Neural crest cell (in vitro differentiated cells): ENCODE measurements at regions not wholly inside any gene's neighbourhood (a gene's known extent, or its start where the extent isn't known, plus 50 kb on each side); places are given as distances from the start of the nearest gene placed in this dataset.

Experiments
- DNase-seq: peaks from one replicate; pipeline ENCODE4 v3.0.0; 2021; ENCODE audit warnings: low read depth, mixed read lengths, low spot score
- H3K27ac Mint-ChIP-seq: one replicate; pipeline ENCODE4 v1.8.0; 2021; ENCODE audit warnings: mild to moderate bottlenecking, mixed read lengths; ENCODE audit not compliant: unreplicated experiment
- H3K27me3 Mint-ChIP-seq: 2 replicates; pipeline ENCODE4 v1.8.0; 2021; ENCODE audit warnings: low read depth, mild to moderate bottlenecking, mixed read lengths
- H3K36me3 Mint-ChIP-seq: 2 replicates; pipeline ENCODE4 v1.8.0; 2021; ENCODE audit warnings: low read depth, mild to moderate bottlenecking, mixed read lengths
- H3K4me1 Mint-ChIP-seq: 2 replicates; pipeline ENCODE4 v1.8.0; 2021; ENCODE audit warnings: mixed read lengths
- H3K4me3 Mint-ChIP-seq: one replicate; pipeline ENCODE4 v1.8.0; 2021; ENCODE audit warnings: mild to moderate bottlenecking, mixed read lengths
- H3K9me3 Mint-ChIP-seq: 2 replicates; pipeline ENCODE4 v1.8.0; 2021; ENCODE audit warnings: mixed read lengths
- TF ChIP-seq, protein P1 (sequence below): fragments of 200-600 bp; sonication (generic); conservative IDR thresholded peaks from 2 replicates; pipeline ENCODE4 v1.5.0; 2021; ENCODE audit warnings: antibody characterized with exemption, mild to moderate bottlenecking

DNA sequence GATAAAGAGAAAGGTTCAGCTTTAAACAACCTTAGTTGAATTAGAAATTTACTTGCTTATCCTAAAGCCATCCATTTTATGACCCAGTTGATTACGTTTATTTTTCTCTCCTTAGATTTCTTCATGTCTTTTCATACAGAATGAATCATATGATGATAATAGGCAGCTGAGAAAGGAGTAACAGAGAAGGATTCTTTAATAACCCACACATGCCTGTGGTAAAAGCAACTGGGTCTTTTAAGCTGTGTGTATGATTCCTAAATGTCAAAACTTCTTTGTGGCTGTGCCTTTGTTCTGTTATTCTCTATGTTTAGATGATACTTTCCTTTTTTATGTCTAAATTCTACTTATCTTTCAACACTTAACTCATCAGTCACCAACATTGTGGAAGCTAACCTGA, 626.5 kb downstream of the NCAM2 start:
- no peaks in the 10 kb centered on the region for H3K27me3 Mint-ChIP-seq

DNA sequence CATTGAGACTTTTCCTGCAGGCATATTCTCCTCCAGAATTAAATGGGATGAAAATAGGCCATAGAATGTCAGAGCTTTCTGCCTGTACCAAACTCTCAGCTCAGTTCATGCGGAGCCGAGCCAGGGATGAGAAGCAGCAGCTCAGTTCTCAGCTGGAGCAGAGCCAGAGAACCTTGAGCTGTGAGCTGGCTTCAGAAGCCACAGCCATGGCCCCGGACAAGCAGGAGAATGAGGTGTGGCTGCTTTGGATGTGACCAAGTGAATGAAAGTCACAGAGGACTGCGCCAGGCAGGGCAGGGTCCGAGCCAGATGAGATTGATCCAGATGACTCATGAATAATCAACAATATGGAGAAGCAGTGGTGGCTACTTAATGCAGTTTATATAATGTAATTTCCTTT, 633.8 kb downstream of the NCAM2 start:
- Mint-ChIP-seq H3K9me3 (peaks cover 3% of the 10 kb centered on the region), H3K27me3 (no peaks in the 10 kb centered on the region), H3K4me3 (no peak overlapping the region), H3K4me1 (no peaks in the 10 kb centered on the region), H3K36me3 (no peaks in the 10 kb centered on the region), H3K27ac (no peak overlapping the region)
- TF ChIP-seq, protein P1, sequence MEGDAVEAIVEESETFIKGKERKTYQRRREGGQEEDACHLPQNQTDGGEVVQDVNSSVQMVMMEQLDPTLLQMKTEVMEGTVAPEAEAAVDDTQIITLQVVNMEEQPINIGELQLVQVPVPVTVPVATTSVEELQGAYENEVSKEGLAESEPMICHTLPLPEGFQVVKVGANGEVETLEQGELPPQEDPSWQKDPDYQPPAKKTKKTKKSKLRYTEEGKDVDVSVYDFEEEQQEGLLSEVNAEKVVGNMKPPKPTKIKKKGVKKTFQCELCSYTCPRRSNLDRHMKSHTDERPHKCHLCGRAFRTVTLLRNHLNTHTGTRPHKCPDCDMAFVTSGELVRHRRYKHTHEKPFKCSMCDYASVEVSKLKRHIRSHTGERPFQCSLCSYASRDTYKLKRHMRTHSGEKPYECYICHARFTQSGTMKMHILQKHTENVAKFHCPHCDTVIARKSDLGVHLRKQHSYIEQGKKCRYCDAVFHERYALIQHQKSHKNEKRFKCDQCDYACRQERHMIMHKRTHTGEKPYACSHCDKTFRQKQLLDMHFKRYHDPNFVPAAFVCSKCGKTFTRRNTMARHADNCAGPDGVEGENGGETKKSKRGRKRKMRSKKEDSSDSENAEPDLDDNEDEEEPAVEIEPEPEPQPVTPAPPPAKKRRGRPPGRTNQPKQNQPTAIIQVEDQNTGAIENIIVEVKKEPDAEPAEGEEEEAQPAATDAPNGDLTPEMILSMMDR, result no peak
- no peak for DNase-seq

More for the DNA sequence above, 626.5 kb downstream of the NCAM2 start:
- H3K9me3 Mint-ChIP-seq, result no peaks in the 10 kb centered on the region
- H3K27ac Mint-ChIP-seq, result no peak overlapping the region
- DNase-seq, result no peak
- no peaks in the 10 kb centered on the region for H3K36me3 Mint-ChIP-seq
- TF ChIP-seq, protein P1, result no peak
- no peak overlapping the region for H3K4me3 Mint-ChIP-seq
- peaks cover 4% of the 10 kb centered on the region for H3K4me1 Mint-ChIP-seq

DNA sequence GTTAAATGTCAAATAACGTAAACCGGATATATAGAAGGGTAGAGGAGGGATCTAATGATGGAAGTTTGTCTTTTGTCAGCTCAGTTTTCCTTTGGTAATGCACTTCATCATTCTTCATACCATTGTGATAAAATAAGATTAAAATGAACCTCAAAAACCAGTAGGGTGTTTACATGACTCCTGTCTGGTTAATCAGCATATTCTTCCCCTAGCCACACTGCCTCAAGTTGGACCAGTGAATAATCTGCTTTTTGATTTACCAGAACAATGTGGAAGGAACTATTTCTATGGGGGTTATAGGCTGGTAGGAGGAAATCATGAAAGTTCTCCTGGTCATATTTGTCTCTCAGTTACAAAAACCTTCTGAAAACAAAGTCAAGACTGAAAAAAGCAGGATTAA, 634.7 kb downstream of the NCAM2 start:
- Mint-ChIP-seq H3K9me3 (peaks cover 3% of the 10 kb centered on the region), H3K4me1 (no peaks in the 10 kb centered on the region), H3K4me3 (no peak overlapping the region), H3K27ac (no peak overlapping the region), H3K27me3 (no peaks in the 10 kb centered on the region), H3K36me3 (no peaks in the 10 kb centered on the region)
- TF ChIP-seq, protein P1, result no peak
- DNase-seq, result no peak

DNA sequence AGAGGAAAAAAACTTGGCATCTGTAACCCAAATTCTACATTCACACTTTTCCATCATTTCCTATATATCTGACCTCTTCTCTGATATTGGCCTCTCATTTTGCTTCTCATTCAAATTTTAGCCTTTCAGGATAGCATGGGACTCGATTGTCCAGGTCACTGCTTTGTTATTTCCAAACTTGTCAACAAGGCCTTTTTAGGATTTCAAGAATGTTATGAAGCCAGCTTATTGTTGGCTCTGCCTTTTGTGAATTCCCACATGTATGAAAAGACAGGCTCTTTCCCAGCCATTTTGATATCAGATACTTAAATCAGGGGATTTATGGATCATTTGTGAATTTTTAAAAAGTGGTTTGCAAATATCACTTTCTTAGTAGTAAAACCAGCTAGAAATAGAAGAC, 663.5 kb downstream of the NCAM2 start:
- H3K4me1 Mint-ChIP-seq, result no peaks in the 10 kb centered on the region
- TF ChIP-seq, protein P1, result no peak
- no peaks in the 10 kb centered on the region for H3K27me3 Mint-ChIP-seq
- H3K9me3 Mint-ChIP-seq, result no peaks in the 10 kb centered on the region
- DNase-seq, result no peak
- no peak overlapping the region for H3K4me3 Mint-ChIP-seq
- no peak overlapping the region for H3K27ac Mint-ChIP-seq
- no peaks in the 10 kb centered on the region for H3K36me3 Mint-ChIP-seq

DNA sequence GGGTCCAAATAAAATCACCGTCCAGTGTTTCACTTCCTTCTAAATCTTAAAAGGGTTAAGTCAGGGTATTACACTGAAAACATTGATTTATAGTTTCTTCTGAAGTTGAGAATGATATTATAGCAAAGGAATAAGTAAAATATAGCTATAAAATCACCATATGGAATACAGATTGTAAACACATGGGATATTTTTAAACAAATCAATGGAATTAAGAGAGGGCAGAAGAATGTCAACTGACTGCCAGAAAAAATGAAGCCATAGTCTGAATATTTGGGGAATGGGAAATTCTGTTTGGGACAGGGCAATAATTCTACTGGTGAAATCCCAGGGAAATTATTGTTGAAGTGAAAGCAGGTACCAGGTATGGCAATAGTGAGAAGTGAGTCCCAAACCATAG, 664.6 kb downstream of the NCAM2 start:
- TF ChIP-seq, protein P1, result no peak
- Mint-ChIP-seq H3K9me3 (no peaks in the 10 kb centered on the region), H3K27me3 (no peaks in the 10 kb centered on the region), H3K4me1 (no peaks in the 10 kb centered on the region), H3K4me3 (no peak overlapping the region), H3K36me3 (no peaks in the 10 kb centered on the region), H3K27ac (no peak overlapping the region)
- no peak for DNase-seq

DNA sequence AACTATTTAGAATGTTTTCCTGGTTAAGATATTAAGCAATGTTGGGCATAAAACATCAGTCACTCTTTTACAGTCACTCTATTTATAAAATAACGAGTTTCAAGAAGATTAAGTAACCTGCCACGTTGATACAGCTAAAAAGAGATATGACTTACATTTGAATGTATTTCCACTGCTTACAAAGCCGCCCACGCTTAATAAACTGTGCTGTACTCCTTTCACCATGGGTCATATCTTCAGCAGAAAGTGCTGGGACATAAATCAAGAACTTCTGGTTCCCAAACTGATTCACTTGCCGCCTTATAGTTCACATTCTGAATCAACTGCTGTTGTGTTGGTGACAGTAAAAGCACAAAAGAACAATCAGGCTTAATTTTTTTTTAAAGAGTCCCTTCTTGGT, 666.7 kb downstream of the NCAM2 start:
- no peaks in the 10 kb centered on the region for H3K4me1 Mint-ChIP-seq
- DNase-seq, result no peak
- H3K9me3 Mint-ChIP-seq, result no peaks in the 10 kb centered on the region
- no peaks in the 10 kb centered on the region for H3K36me3 Mint-ChIP-seq
- H3K4me3 Mint-ChIP-seq, result no peak overlapping the region
- H3K27me3 Mint-ChIP-seq, result no peaks in the 10 kb centered on the region
- TF ChIP-seq, protein P1, result no peak
- no peak overlapping the region for H3K27ac Mint-ChIP-seq
